Naive B cell (primary cell): ENCODE measurements at regions not wholly inside any gene's neighbourhood (a gene's known extent, or its start where the extent isn't known, plus 50 kb on each side); places are given as distances from the start of the nearest gene placed in this dataset.
"Not testable (repeated sequence)": the region's sequence is repeated elsewhere in the genome, so short reads cannot be mapped to it uniquely, and the experiment has no call there.

Source experiments
- ATAC-seq, 2 donors: fragments of 150-1000 bp; cut with Tn5 transposase; 2 replicates each; pipeline ENCODE4 v1.10.0; 2021; ENCODE audit warnings: low read depth in 2 of 2, mild to moderate bottlenecking in 2 of 2, moderate library complexity in 2 of 2
- DNase-seq: peaks from one replicate; pipeline ENCODE4 v3.0.0; 2022
- H3K27ac Mint-ChIP-seq, 6 donors: one replicate each; pipeline ENCODE4 v1.8.0; 2020 to 2022; ENCODE audit warnings: mild to moderate bottlenecking in 6 of 6, mixed read lengths in 6 of 6, moderate library complexity in 5 of 6, inconsistent platforms in 2 of 6
- H3K27me3 Mint-ChIP-seq, 3 donors: one replicate each; pipeline ENCODE4 v1.8.0; 2021 to 2022; ENCODE audit warnings: mixed read lengths in 3 of 3, mild to moderate bottlenecking in 1 of 3
- H3K36me3 Mint-ChIP-seq, 2 donors: one replicate each; pipeline ENCODE4 v1.8.0; 2020 to 2022; ENCODE audit warnings: mixed read lengths in 2 of 2, inconsistent platforms in 1 of 2, mild to moderate bottlenecking in 1 of 2
- H3K4me1 Mint-ChIP-seq, 3 donors: one replicate each; pipeline ENCODE4 v1.8.0; 2020 to 2022; ENCODE audit warnings: mixed read lengths in 3 of 3, inconsistent platforms in 1 of 3, mild to moderate bottlenecking in 1 of 3, moderate library complexity in 1 of 3
- H3K4me3 Mint-ChIP-seq, 8 donors: one replicate each; pipeline ENCODE4 v1.8.0; 2020 to 2022; ENCODE audit warnings: mild to moderate bottlenecking in 8 of 8, mixed read lengths in 8 of 8, moderate library complexity in 8 of 8, inconsistent platforms in 2 of 8
- H3K9me3 Mint-ChIP-seq, 7 donors: one replicate each; pipeline ENCODE4 v1.8.0; 2020 to 2022; ENCODE audit warnings: mixed read lengths in 7 of 7, mild to moderate bottlenecking in 5 of 7, inconsistent platforms in 2 of 7, moderate library complexity in 1 of 7

GRCh38 chr13:86253497-86253896 lies 454.3 kb upstream of the SLITRK6 start:
- H3K27ac Mint-ChIP-seq, H3K4me1 Mint-ChIP-seq, DNase-seq, H3K4me3 Mint-ChIP-seq, H3K27me3 Mint-ChIP-seq, H3K9me3 Mint-ChIP-seq, ATAC-seq, H3K36me3 Mint-ChIP-seq: not testable (repeated sequence)

GRCh38 chr13:86255820-86256219 lies 456.6 kb upstream of the SLITRK6 start:
- H3K27me3 Mint-ChIP-seq, H3K27ac Mint-ChIP-seq, H3K4me1 Mint-ChIP-seq, H3K4me3 Mint-ChIP-seq, ATAC-seq, H3K36me3 Mint-ChIP-seq, DNase-seq, H3K9me3 Mint-ChIP-seq: not testable (repeated sequence)

- ATAC-seq (no peak), DNase-seq (no peak)
- H3K27ac Mint-ChIP-seq, result no peak overlapping the region
- H3K4me1 Mint-ChIP-seq, result no peaks in the 10 kb centered on the region
- no peaks in the 10 kb centered on the region for H3K27me3 Mint-ChIP-seq
- no peak overlapping the region for H3K4me3 Mint-ChIP-seq
- H3K36me3 Mint-ChIP-seq, result no peaks in the 10 kb centered on the region
- H3K9me3 Mint-ChIP-seq, result peaks cover 0 to 5% (median 0%) of the 10 kb centered on the region in 7 donors
Measured at GRCh38 chr13:86269511-86269910, 470.3 kb upstream of the SLITRK6 start.

- ATAC-seq (no peak), DNase-seq (no peak)
- no peaks in the 10 kb centered on the region for H3K36me3 Mint-ChIP-seq
- no peaks in the 10 kb centered on the region for H3K27me3 Mint-ChIP-seq
- H3K4me3 Mint-ChIP-seq, result no peak overlapping the region
- H3K27ac Mint-ChIP-seq, result no peak overlapping the region
- H3K9me3 Mint-ChIP-seq, result peaks cover 0 to 4% (median 2%) of the 10 kb centered on the region in 7 donors
- no peaks in the 10 kb centered on the region for H3K4me1 Mint-ChIP-seq
Measured at GRCh38 chr13:86282442-86282841, 483.2 kb upstream of the SLITRK6 start.

GRCh38 chr13:86283031-86283430 lies 483.8 kb upstream of the SLITRK6 start:
- no peaks in the 10 kb centered on the region for H3K4me1 Mint-ChIP-seq

GRCh38 chr13:86298725-86299124 lies 499.5 kb upstream of the SLITRK6 start:
- DNase-seq (no peak), ATAC-seq (no peak)
- Mint-ChIP-seq H3K4me1 (no peaks in the 10 kb centered on the region), H3K36me3 (no peaks in the 10 kb centered on the region), H3K4me3 (no peak overlapping the region), H3K27me3 (no peaks in the 10 kb centered on the region), H3K9me3 (peaks cover 0 to 7% (median 0%) of the 10 kb centered on the region in 7 donors), H3K27ac (no peak overlapping the region)

More at GRCh38 chr13:86283031-86283430, 483.8 kb upstream of the SLITRK6 start:
- DNase-seq (no peak), ATAC-seq (no peak)
- Mint-ChIP-seq H3K27me3 (no peaks in the 10 kb centered on the region), H3K27ac (no peak overlapping the region), H3K9me3 (peaks cover 0 to 4% (median 0%) of the 10 kb centered on the region in 7 donors), H3K36me3 (no peaks in the 10 kb centered on the region), H3K4me3 (no peak overlapping the region)

GRCh38 chr13:86299128-86299527 lies 499.9 kb upstream of the SLITRK6 start:
- no peak for ATAC-seq
- no peak for DNase-seq
- H3K4me1 Mint-ChIP-seq, result no peaks in the 10 kb centered on the region
- H3K9me3 Mint-ChIP-seq, result peaks cover 0 to 7% (median 0%) of the 10 kb centered on the region in 7 donors
- H3K36me3 Mint-ChIP-seq, result no peaks in the 10 kb centered on the region
- no peak overlapping the region for H3K4me3 Mint-ChIP-seq
- H3K27ac Mint-ChIP-seq, result no peak overlapping the region
- no peaks in the 10 kb centered on the region for H3K27me3 Mint-ChIP-seq

- no peaks in the 10 kb centered on the region for H3K27me3 Mint-ChIP-seq
- no peak overlapping the region for H3K4me3 Mint-ChIP-seq
- H3K4me1 Mint-ChIP-seq, result no peaks in the 10 kb centered on the region
- no peaks in the 10 kb centered on the region for H3K36me3 Mint-ChIP-seq
- peaks cover 0 to 6% (median 3%) of the 10 kb centered on the region in 7 donors for H3K9me3 Mint-ChIP-seq
- H3K27ac Mint-ChIP-seq, result no peak overlapping the region
- DNase-seq (no peak), ATAC-seq (no peak)
Measured at GRCh38 chr13:86309881-86310280, 510.7 kb upstream of the SLITRK6 start.

GRCh38 chr13:86313421-86313820 lies 514.2 kb upstream of the SLITRK6 start:
- Mint-ChIP-seq H3K4me1 (no peaks in the 10 kb centered on the region), H3K9me3 (peaks cover 0 to 6% (median 2%) of the 10 kb centered on the region in 7 donors), H3K27me3 (no peaks in the 10 kb centered on the region), H3K36me3 (no peaks in the 10 kb centered on the region), H3K27ac (no peak overlapping the region), H3K4me3 (no peak overlapping the region)
- DNase-seq (no peak), ATAC-seq (no peak)

GRCh38 chr13:86318450-86318849 lies 519.2 kb upstream of the SLITRK6 start:
- Mint-ChIP-seq H3K27ac (no peak overlapping the region), H3K36me3 (no peaks in the 10 kb centered on the region), H3K9me3 (peaks cover 0 to 4% (median 2%) of the 10 kb centered on the region in 7 donors), H3K27me3 (no peaks in the 10 kb centered on the region), H3K4me3 (no peak overlapping the region), H3K4me1 (no peaks in the 10 kb centered on the region)
- no peak for DNase-seq
- no peak for ATAC-seq

- no peak for ATAC-seq
- peaks cover 2 to 17% (median 4%) of the 10 kb centered on the region in 7 donors for H3K9me3 Mint-ChIP-seq
- no peaks in the 10 kb centered on the region for H3K36me3 Mint-ChIP-seq
Measured at GRCh38 chr13:86324191-86324590, 525.0 kb upstream of the SLITRK6 start.

GRCh38 chr13:86355301-86355700 lies 556.1 kb upstream of the SLITRK6 start:
- no peaks in the 10 kb centered on the region for H3K4me1 Mint-ChIP-seq
- no peak for ATAC-seq
- H3K27ac Mint-ChIP-seq, result no peak overlapping the region

More at GRCh38 chr13:86324191-86324590, 525.0 kb upstream of the SLITRK6 start:
- no peak for DNase-seq
- Mint-ChIP-seq H3K27ac (no peak overlapping the region), H3K27me3 (no peaks in the 10 kb centered on the region), H3K4me3 (no peak overlapping the region), H3K4me1 (no peaks in the 10 kb centered on the region)

GRCh38 chr13:86357106-86357505 lies 557.9 kb upstream of the SLITRK6 start:
- no peak overlapping the region for H3K27ac Mint-ChIP-seq
- no peak for DNase-seq
- no peak overlapping the region for H3K4me3 Mint-ChIP-seq
- ATAC-seq, result no peak
- no peaks in the 10 kb centered on the region for H3K27me3 Mint-ChIP-seq
- peaks cover 6 to 24% (median 10%) of the 10 kb centered on the region in 7 donors for H3K9me3 Mint-ChIP-seq
- H3K4me1 Mint-ChIP-seq, result no peaks in the 10 kb centered on the region
- no peaks in the 10 kb centered on the region for H3K36me3 Mint-ChIP-seq

More at GRCh38 chr13:86355301-86355700, 556.1 kb upstream of the SLITRK6 start:
- H3K27me3 Mint-ChIP-seq, result no peaks in the 10 kb centered on the region
- H3K36me3 Mint-ChIP-seq, result no peaks in the 10 kb centered on the region
- DNase-seq, result no peak
- peaks cover 0 to 13% (median 6%) of the 10 kb centered on the region in 7 donors for H3K9me3 Mint-ChIP-seq
- no peak overlapping the region for H3K4me3 Mint-ChIP-seq

GRCh38 chr13:86363749-86364148 lies 564.5 kb upstream of the SLITRK6 start:
- not testable (repeated sequence) for H3K27ac Mint-ChIP-seq, H3K4me3 Mint-ChIP-seq, H3K27me3 Mint-ChIP-seq, H3K36me3 Mint-ChIP-seq, ATAC-seq, DNase-seq, H3K4me1 Mint-ChIP-seq
- peaks cover 2 to 20% (median 6%) of the 10 kb centered on the region in 7 donors for H3K9me3 Mint-ChIP-seq

GRCh38 chr13:86368924-86369323 lies 569.7 kb upstream of the SLITRK6 start:
- no peak overlapping the region for H3K4me3 Mint-ChIP-seq

More at GRCh38 chr13:86368924-86369323, 569.7 kb upstream of the SLITRK6 start:
- DNase-seq (no peak), ATAC-seq (no peak)
- peaks cover 0 to 19% (median 7%) of the 10 kb centered on the region in 7 donors for H3K9me3 Mint-ChIP-seq
- H3K4me1 Mint-ChIP-seq, result no peaks in the 10 kb centered on the region
- H3K27me3 Mint-ChIP-seq, result no peaks in the 10 kb centered on the region
- no peak overlapping the region for H3K27ac Mint-ChIP-seq
- H3K36me3 Mint-ChIP-seq, result no peaks in the 10 kb centered on the region
